HL-60/S4 treated with phorbol 12-myristate 13-acetate at 8.2 ng/mL for 4 days and 3 days (cell line): ENCODE measurements at regions not wholly inside any gene's neighbourhood (a gene's known extent, or its start where the extent isn't known, plus 50 kb on each side); places are given as distances from the start of the nearest gene placed in this dataset.

Source experiments
- in situ Hi-C: fragments of 300-500 bp; cut with MboI; formaldehyde crosslinking; loops from 2 replicates; pipeline ENCODE4 v1.15.0; 2022; ENCODE audit warnings: low sequenced_read_pairs

DNA sequence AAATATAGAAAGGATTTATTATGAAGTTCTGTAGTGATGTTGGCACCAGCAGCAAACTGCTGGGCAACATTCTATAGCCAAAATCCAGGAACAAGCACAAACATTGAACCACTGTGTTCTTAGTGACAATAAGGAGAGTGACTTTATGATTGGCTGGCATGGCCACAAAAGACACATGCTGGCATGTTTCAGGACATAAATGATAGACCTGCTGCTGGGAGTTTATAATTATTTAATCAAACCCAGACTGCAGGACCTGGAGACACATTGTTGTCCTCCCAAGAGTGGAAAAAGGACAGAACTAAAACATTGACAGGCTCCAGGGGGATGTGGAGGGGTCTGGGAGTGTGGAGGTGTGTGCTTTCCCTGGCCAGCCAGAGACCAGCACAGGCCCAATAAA lies 255.3 kb upstream of the LRTM1 start:
- in situ Hi-C loops, result no loop called here

DNA sequence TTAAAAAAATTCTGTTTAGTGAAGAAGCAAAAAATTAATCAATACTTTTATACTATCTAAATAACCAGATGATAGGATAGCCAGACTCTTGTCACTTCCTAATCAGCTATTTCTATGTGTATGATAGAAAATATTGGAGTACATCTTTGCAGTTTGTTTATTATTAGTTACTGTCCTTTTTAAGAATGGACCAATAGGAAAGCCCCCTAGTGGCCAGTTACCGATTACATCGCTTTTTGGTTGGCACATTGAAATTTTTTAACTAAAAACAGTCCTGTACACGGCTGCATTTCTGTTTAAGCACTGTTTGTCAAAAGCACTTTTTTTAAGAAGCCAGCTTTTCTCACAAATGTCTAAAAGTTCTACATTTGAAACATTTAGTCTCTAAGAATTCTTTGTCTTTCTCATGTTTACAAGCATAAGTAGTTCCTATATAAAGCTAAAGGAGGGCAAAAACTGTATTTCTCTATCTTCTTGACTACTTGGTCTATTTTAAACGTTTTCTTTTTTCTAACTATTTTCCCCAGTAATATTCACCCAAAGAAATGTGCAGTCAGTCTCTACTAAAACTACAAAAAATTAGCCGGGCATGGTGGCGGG lies 253.2 kb upstream of the LRTM1 start:
- in situ Hi-C loops, result no loop called here

DNA sequence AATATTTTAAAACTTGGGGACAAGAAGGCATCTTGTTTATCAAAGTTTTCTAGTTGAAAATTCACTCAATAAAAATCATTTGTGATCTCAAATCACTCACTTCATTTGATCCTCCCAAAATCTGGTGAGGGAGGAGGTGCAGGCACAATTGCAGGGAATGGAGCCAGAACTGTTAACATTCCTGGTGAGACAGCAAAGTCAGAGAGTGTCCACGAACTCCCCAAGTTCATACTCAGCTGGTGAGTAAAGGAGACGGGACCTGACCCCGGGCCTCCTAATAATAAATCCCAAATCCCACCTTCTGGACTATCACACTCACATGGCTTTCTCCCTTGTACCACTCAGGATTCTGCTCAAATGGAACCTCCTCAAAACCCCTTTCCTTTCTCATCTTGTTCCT lies 252.3 kb upstream of the LRTM1 start:
- in situ Hi-C loops, result no loop called here

DNA sequence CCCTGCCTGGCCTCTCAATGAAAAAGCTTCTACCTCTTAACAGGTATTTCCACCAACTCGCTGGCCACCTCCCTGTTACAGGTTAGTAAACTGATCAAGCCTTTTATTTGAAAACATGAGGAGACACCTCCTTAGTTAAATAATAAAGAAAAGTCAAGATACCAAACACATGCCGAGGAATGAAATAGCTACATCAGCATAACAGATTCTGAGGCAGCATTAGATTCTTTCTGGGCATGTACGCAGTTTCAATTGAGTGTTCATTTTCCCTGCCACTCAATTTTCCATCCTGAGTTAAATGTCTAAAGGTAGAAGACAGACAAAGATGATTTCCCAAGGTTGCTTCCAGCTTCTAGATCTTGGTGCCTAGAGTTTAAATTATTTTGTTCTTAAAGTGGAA lies 250.5 kb upstream of the LRTM1 start:
- in situ Hi-C loops, result no loop called here

DNA sequence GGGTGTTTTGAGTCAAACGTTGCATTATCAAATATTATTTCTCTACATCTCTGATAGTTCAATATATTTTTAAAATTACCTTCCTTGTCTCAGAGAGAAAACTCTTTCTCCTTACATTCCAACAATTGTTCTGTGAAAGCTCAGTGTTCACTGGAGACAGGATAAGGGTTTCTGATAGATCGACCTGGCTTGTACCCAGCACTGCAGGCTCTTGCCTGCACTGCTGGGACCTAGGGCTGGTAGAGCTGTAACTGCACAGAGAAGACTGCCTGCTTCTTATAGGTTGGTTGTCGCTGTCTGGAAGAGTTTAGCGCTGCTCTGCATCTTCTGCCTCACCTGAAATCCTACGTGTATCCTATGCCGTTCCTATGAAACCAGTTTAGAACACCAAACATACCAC lies 249.9 kb upstream of the LRTM1 start:
- in situ Hi-C loops, result no loop called here

DNA sequence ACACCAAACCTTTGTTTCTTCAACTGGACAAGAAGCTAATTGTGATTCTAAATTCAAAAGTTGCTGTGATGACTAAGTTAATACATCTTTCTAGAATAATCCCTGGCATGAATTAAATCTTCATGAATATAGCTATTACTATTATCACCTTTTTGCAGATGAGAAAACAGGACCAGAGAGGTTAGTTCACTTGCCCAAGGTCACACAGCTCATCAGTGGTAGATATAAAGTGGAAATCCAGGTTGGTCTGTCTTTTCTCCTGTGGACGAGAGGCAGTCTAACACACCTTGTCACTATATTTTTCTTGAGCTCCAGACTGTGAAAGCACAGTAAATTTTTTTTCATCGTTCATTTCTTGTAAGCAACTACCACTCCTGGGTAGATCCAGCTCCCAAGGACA lies 247.6 kb upstream of the LRTM1 start:
- in situ Hi-C loops, result no loop called here

DNA sequence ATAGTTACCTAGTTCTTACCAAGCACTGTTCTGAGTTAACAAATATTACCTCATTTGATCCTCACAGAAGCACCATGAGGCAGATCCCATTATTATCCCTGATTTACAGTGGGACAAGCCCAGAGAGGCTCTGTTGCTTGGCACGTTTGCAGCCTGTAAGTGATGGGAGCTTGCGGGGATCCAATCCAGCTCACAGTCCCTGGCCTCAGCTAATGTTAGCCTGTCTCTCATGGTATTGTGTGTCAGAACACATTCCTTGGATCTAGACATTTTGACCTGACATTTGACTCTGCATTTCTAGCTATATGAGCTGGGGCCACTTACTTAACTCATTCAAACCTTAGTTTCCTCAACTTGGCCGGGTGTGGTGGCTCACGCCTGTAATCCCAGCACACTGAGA lies 246.9 kb upstream of the LRTM1 start:
- in situ Hi-C loops, result loop anchor here (25.0 kb wide), 1 partner anchor 312 kb away; no protein-coding TSS in a partner anchor

DNA sequence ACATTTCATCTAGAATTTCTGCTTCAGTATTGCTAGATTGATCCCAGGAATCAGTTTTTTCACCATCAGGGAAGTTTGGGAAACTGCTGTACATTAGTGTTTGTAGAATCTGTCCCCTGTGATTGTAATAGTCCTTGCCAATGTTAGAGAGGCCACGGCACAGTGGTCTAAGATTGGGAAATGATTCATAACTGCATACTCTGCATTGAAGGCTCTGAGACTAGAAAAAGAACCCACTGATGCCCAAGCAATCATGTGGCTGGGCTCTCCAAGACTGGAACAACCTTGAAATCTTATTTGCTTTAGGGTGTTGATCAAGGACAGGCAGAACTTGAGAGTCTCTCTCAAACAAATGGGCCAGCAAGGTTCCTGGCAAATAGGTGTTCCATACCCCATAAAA lies 245.6 kb upstream of the LRTM1 start:
- in situ Hi-C loops, result loop anchor here (25.0 kb wide), 1 partner anchor 311 kb away; no protein-coding TSS in a partner anchor

DNA sequence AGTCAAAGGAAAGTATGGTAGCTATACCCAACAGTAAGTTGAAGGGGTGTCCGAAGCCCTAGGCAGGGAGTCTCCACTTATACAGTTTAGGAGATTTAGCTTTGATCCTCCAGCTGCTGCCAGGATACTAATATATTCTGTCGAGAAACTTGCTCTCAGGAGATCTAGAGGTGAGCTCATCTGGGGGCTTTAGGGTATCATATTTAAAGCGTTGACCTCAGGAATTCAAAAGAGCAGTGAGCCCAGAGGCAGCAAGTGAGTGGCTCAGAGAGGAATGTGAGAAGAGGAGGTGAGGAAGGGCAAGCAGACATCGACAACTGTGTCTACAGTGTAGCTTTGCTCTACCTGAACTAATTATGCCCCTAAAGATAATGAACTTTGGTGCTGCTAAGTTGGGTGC lies 245.1 kb upstream of the LRTM1 start:
- in situ Hi-C loops, result loop anchor here (25.0 kb wide), 1 partner anchor 311 kb away; no protein-coding TSS in a partner anchor

DNA sequence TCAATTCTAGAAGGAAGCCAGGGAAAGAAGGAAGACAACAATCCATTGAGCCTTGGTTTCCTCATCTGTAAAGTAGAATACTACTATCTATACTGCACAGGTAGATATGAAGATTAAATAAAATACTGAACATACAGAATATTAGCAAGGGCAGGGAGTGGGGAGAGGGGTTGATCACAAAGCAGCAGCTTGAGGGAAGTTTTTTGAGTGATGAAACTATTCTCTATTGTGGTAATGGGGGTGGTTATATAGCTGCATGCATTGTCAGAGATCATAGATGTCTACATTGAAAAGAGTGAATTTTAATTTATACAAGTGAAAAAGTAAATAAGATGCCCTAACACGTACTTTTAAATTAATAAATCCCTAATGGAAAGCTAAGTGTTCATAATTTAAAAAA lies 242.6 kb upstream of the LRTM1 start:
- in situ Hi-C loops, result loop anchor here (25.0 kb wide), 1 partner anchor 308 kb away; no protein-coding TSS in a partner anchor

DNA sequence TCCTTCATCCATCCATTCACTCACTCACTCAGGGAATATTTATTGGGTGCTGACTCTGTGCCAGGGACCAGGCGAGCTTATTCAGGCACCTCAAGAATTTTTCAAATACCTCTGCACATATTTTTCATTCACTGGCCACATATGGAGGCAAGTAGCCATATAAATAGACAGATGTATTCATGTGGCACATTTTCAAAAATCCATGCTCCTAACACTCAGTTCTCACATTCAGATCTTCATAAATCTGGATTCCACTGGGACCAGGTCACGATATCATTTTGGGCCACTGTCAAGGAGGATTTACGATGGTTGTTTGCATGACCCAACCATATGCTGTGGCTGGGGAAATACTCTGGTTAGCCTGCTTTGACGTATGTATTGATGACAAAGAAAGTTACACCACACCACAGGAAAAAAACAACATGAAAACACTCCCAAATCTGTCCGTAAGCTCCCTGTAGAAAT lies 241.8 kb upstream of the LRTM1 start:
- in situ Hi-C loops, result loop anchor here (25.0 kb wide), 1 partner anchor 307 kb away; no protein-coding TSS in a partner anchor

DNA sequence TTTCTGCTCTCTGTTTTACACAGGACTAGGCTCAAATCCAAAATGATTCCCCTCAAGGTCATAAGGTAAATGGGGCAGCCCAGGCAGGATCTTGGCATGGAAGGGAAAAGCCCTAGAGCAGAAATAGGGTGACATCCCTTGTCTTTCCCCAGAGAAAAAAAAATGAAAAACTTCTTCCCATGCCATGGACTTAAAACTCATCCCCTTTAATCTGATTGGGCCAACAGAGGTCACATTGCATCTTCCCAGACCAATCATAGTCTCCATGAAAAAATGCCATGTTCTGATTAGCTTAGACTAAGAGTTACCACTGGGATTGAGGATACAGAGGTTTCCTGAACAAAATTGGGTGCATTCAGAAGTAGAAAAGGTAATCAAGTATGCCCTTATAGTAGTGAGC lies 241.3 kb upstream of the LRTM1 start:
- in situ Hi-C loops, result loop anchor here (25.0 kb wide), 1 partner anchor 307 kb away; no protein-coding TSS in a partner anchor

DNA sequence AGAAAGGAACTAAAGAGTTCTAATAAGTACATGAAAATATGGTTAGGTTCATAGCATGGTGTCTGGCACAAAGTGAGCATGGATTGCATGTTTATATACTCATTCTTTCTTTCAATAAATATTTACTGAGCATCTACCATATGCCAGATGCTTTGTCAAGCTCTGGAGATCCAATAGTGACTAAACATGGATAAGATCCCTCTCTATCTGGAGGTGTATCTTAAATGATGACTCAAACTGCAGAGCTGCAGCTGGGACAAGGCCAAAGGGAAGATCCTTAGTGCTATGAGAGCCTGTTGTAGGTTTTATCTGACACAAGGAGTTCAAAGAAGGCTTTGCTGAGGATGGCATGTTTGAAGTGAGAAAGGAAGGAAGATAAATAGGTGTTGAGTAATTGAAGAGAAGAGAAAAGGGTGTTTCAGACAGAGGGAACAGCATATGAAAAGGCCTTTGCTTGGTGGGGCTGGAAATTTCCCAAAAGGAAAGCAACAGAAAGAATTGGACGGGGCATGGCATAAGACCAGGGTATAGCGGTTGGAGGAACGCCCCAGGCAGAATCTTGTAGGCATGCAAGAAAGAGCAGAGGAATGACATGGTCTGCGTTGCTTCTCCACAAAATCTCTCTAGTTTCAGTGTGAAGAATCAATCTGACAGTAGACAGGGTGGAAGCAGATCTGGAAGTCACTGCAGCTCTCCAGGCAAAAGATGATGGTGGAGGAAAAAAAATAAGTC lies 239.9 kb upstream of the LRTM1 start:
- in situ Hi-C loops, result loop anchor here (25.0 kb wide), 1 partner anchor 305 kb away; no protein-coding TSS in a partner anchor

DNA sequence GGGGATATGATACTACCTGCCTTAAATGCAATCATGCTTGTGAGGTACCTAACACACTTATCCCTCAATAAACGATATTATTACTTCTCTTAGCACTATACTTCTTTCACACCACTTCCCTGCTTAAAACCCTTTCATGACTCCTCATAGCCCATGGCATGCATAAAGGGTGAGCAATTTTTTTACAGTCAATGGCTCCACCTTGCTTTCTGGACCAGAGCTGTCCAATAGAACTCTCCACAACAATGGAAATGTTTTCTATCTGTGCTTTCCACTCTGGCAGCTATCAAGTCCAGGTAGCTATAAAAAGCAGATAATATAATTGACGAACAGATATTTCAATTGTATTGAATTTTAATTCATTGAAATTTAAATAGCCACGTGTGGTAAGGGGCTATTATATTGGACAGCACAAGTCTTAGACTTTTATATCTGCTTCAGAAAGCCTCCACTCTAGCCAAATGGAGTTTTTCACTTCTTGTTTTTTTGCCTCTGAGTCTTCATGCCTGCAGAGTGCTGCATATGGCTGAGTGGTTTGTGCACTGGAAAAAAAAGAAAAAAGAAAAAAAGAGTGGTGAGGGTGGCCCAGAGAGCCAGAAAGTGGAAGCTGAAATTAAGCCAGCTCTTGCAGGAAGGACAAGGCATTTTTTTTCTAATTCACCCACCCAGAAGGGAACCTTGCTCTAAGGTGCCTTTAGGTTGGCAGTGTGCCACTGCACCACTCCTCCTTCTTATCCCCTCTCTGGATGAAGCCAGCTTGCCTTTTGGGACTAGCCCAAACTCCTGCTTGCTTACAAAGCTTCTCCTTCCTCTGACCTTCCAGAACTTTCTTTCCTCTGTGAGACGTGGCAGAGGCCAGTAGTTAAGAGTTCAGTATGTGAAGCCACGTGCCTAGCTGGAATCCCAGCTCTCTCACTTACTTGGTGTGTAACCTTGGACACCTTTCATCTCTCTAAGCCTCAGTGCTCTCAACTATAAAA lies 239.0 kb upstream of the LRTM1 start:
- in situ Hi-C loops, result loop anchor here (25.0 kb wide), 1 partner anchor 305 kb away; no protein-coding TSS in a partner anchor

DNA sequence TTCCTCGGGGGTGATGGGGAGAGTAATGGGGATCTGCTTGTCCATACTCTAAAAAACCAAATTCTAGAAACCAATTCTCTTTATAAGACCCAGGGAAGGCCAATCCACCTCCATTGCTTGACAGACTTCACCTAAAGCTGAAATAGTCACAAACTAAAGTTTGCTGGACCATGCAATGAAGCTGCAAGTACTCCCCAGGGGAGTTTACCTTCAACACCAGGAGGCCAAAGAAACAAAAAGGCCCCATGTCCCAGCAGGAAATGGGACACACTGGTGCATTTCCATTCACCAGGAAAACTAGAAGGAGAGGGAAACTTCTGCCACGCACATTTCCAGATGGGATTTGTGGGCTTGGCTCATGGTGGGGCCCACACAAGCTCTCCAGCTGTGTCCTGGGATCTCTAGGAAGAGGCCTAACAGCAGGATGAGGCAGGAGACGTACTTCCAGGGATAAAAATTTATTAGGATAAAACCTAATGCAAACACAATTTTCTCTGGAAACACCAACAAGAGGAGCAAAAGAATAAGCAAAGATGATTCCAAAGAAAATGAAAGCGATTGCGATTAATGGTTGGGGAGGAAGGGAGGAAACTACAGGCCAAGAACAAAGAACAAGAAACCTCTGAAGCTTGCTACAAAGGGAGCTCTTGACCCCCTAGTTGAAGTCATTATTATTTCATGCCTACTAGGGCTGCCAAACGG lies 238.0 kb upstream of the LRTM1 start:
- in situ Hi-C loops, result loop anchor here (25.0 kb wide), 1 partner anchor 304 kb away; no protein-coding TSS in a partner anchor

DNA sequence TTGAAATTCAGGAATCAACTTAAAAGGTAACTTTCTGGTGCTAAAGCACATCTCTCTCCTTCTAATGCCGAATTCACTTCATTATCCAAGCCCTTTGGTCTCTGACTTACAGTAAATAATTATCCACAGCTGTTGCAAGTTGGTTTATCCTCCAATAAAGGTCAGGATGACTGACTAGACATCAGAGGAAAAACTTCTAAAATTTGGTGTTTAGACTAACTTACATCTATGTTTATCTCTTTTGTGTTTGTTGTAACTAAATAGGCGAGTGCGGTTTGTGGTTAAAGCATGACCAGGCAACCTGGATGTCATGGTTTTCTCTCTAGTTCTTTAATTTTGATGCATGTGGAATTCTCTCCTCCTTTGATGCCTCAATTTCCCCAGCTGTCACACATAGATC lies 237.4 kb upstream of the LRTM1 start:
- in situ Hi-C loops, result loop anchor here (25.0 kb wide), 1 partner anchor 303 kb away; no protein-coding TSS in a partner anchor

DNA sequence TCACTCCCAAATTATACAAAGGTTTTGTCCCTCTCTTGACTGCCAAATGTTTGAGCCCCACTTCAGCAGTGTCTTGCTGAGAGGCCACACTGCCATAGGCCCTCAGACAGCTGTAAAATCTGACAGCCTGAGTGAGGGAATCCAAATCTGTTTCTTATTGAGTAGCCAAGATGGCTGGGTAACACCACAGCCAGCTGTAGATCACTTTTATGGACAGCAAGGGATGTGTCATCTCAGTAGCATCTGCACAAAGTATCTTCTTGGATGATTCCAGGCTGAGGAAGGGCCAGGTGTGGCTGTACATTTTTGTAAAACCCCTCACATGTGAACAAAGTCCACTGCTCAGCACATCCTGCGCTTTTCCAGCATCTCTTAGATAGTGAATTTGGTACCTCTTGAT lies 237.0 kb upstream of the LRTM1 start:
- in situ Hi-C loops, result loop anchor here (25.0 kb wide), 1 partner anchor 303 kb away; no protein-coding TSS in a partner anchor

DNA sequence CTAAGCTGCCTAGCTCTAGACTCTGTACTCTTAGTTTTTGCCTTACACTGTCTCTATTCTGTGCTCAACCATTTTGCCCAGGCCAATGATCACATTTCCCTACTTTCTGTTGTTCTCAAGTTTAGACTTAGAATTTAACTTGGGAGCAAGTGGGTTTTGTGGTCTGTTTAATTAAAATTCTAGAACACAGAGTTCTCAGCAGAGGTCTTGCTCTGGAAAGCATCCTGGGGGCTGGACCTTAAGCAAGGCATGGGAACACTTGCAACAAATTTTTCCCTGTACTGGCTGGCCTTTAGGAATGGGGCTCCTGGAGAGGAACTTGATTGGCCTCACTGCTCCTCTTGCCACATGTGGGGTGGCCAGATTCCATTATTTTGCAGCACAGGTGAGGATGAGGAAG lies 236.3 kb upstream of the LRTM1 start:
- in situ Hi-C loops, result loop anchor here (25.0 kb wide), 1 partner anchor 302 kb away; no protein-coding TSS in a partner anchor

DNA sequence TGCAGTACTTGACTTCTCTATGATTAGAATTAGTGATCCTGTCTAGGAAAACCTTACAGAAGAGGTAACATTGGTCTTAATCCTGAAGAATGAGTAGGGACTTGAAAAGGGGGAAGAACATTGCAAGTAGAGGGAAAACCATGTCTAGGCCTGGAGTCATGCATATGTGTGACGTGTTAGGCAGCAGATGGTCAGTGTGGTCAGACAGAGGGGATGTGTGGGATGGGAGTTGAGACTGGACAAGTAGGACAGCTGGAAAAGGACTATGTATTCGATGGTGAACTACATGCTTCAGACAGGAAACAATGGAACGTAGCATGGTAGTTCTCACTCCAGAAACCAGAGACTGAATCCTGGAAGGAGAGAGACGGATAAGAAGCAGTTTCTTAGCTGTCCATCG lies 235.6 kb upstream of the LRTM1 start:
- in situ Hi-C loops, result loop anchor here (25.0 kb wide), 1 partner anchor 301 kb away; no protein-coding TSS in a partner anchor
